ENCODE measurements at regions not wholly inside any gene's neighbourhood (a gene's known extent, or its start where the extent isn't known, plus 50 kb on each side); places are given as distances from the start of the nearest gene placed in this dataset.
A peak's percentile ranks its signal among the peaks of the same experiment; 100 is the strongest.
"Not testable (repeated sequence)": the region's sequence is repeated elsewhere in the genome, so short reads cannot be mapped to it uniquely, and the experiment has no call there.

- Mint-ChIP-seq H3K27me3 (peaks cover 6 to 18% of the 10 kb centered on the region in 2 donors), H3K4me3 (no peak overlapping the region), H3K9me3 (no peaks in the 10 kb centered on the region), H3K27ac (no peak overlapping the region), H3K4me1 (no peaks in the 10 kb centered on the region), H3K36me3 (no peaks in the 10 kb centered on the region)
- Histone ChIP-seq H3K27me3 (ENCODE audit: insufficient read depth, low read length, poor library complexity, severe bottlenecking) (no peaks in the 10 kb centered on the region), H3K36me3 (ENCODE audit: insufficient read depth, low read length) (no peaks in the 10 kb centered on the region), H3K4me3 (ENCODE audit: low read length) (no peak overlapping the region), H3K9me3 (ENCODE audit: low read length) (no peaks in the 10 kb centered on the region), H3K27ac (ENCODE audit: low read depth, low read length) (no peak overlapping the region), H3K4me1 (ENCODE audit: insufficient read depth, low read length) (no peaks in the 10 kb centered on the region)
- CTCF ChIA-PET, result no interaction called here
- POLR2A ChIA-PET, result no interaction called here
- no peak for DNase-seq
These were observed 76.8 kb upstream of the ANKRD1 start for GRCh38 chr10:90997670-90998069.

- Mint-ChIP-seq H3K4me1 (no peaks in the 10 kb centered on the region), H3K27ac (no peak overlapping the region), H3K4me3 (no peak overlapping the region), H3K27me3 (peaks cover 6 to 18% of the 10 kb centered on the region in 2 donors), H3K9me3 (no peaks in the 10 kb centered on the region), H3K36me3 (no peaks in the 10 kb centered on the region)
- ChIA-PET POLR2A (no interaction called here), CTCF (interaction anchor here (1.5 kb wide), 1 partner anchor 90 kb away, joined by 3 read pairs; no protein-coding TSS in a partner anchor)
- no peaks in the 10 kb centered on the region for H3K27me3 ChIP-seq (ENCODE audit: insufficient read depth, low read length, poor library complexity, severe bottlenecking)
- H3K9me3 ChIP-seq (ENCODE audit: low read length), result no peaks in the 10 kb centered on the region
- no peak for DNase-seq
- H3K36me3 ChIP-seq (ENCODE audit: insufficient read depth, low read length), result no peaks in the 10 kb centered on the region
- no peaks in the 10 kb centered on the region for H3K4me1 ChIP-seq (ENCODE audit: insufficient read depth, low read length)
- H3K4me3 ChIP-seq (ENCODE audit: low read length), result no peak overlapping the region
- H3K27ac ChIP-seq (ENCODE audit: low read depth, low read length), result no peak overlapping the region
These were observed 78.0 kb upstream of the ANKRD1 start for GRCh38 chr10:90998733-90999511.

GRCh38 chr10:90999512-91000172 lies 78.8 kb upstream of the ANKRD1 start:
- no peaks in the 10 kb centered on the region for H3K9me3 ChIP-seq (ENCODE audit: low read length)
- no peaks in the 10 kb centered on the region for H3K27me3 ChIP-seq (ENCODE audit: insufficient read depth, low read length, poor library complexity, severe bottlenecking)
- no peak overlapping the region for H3K4me3 ChIP-seq (ENCODE audit: low read length)
- DNase-seq, result no peak
- H3K27ac ChIP-seq (ENCODE audit: low read depth, low read length), result no peak overlapping the region
- H3K4me1 Mint-ChIP-seq, result no peaks in the 10 kb centered on the region
- H3K4me3 Mint-ChIP-seq, result no peak overlapping the region
- H3K27ac Mint-ChIP-seq, result no peak overlapping the region
- no peaks in the 10 kb centered on the region for H3K4me1 ChIP-seq (ENCODE audit: insufficient read depth, low read length)
- H3K9me3 Mint-ChIP-seq, result no peaks in the 10 kb centered on the region
- no peaks in the 10 kb centered on the region for H3K36me3 ChIP-seq (ENCODE audit: insufficient read depth, low read length)
- POLR2A ChIA-PET, result no interaction called here
- CTCF ChIA-PET, result interaction anchor here (1.1 to 1.8 kb wide), 5 partner anchors 10 to 252 kb away, joined by 3 to 7 read pairs (median 4); no protein-coding TSS in a partner anchor
- H3K36me3 Mint-ChIP-seq, result no peaks in the 10 kb centered on the region
- peaks cover 2 to 12% of the 10 kb centered on the region in 2 donors for H3K27me3 Mint-ChIP-seq

GRCh38 chr10:91000470-91000869 lies 79.6 kb upstream of the ANKRD1 start:
- Histone ChIP-seq H3K36me3 (ENCODE audit: insufficient read depth, low read length) (no peaks in the 10 kb centered on the region), H3K4me1 (ENCODE audit: insufficient read depth, low read length) (no peaks in the 10 kb centered on the region), H3K9me3 (ENCODE audit: low read length) (no peaks in the 10 kb centered on the region), H3K27ac (ENCODE audit: low read depth, low read length) (no peak overlapping the region), H3K4me3 (ENCODE audit: low read length) (no peak overlapping the region), H3K27me3 (ENCODE audit: insufficient read depth, low read length, poor library complexity, severe bottlenecking) (no peaks in the 10 kb centered on the region)
- Mint-ChIP-seq H3K4me1 (no peaks in the 10 kb centered on the region), H3K36me3 (no peaks in the 10 kb centered on the region), H3K4me3 (no peak overlapping the region), H3K27ac (peak overlapping the region in 1 of 8 donors; percentile 57), H3K27me3 (peaks cover 4 to 10% of the 10 kb centered on the region in 2 donors), H3K9me3 (no peaks in the 10 kb centered on the region)
- DNase-seq, result no peak
- CTCF ChIA-PET, result interaction anchor here (1.1 to 1.8 kb wide), 5 partner anchors 10 to 251 kb away, joined by 3 to 7 read pairs (median 4); no protein-coding TSS in a partner anchor
- POLR2A ChIA-PET, result no interaction called here

- H3K27ac ChIP-seq (ENCODE audit: low read depth, low read length), result no peak overlapping the region
- no peaks in the 10 kb centered on the region for H3K4me1 ChIP-seq (ENCODE audit: insufficient read depth, low read length)
- no peak overlapping the region for H3K4me3 Mint-ChIP-seq
- H3K4me3 ChIP-seq (ENCODE audit: low read length), result no peak overlapping the region
- H3K27me3 ChIP-seq (ENCODE audit: insufficient read depth, low read length, poor library complexity, severe bottlenecking), result no peaks in the 10 kb centered on the region
- H3K4me1 Mint-ChIP-seq, result no peaks in the 10 kb centered on the region
- no peaks in the 10 kb centered on the region for H3K9me3 Mint-ChIP-seq
- no peaks in the 10 kb centered on the region for H3K36me3 ChIP-seq (ENCODE audit: insufficient read depth, low read length)
- ChIA-PET POLR2A (no interaction called here), CTCF (interaction anchor here (1.1 to 1.8 kb wide), 4 partner anchors 10 to 251 kb away, joined by 3 to 7 read pairs (median 4); no protein-coding TSS in a partner anchor)
- H3K27ac Mint-ChIP-seq, result peak overlapping the region in 1 of 8 donors; percentile 69
- H3K36me3 Mint-ChIP-seq, result no peaks in the 10 kb centered on the region
- peaks cover 4 to 5% of the 10 kb centered on the region in 2 donors for H3K27me3 Mint-ChIP-seq
- H3K9me3 ChIP-seq (ENCODE audit: low read length), result no peaks in the 10 kb centered on the region
- no peak for DNase-seq
These were observed 80.1 kb upstream of the ANKRD1 start for GRCh38 chr10:91000985-91001384.

GRCh38 chr10:91002656-91003055 lies 81.8 kb upstream of the ANKRD1 start:
- Mint-ChIP-seq H3K9me3 (no peaks in the 10 kb centered on the region), H3K36me3 (no peaks in the 10 kb centered on the region), H3K4me3 (no peak overlapping the region), H3K4me1 (peaks cover 13 to 16% (median 16%) of the 10 kb centered on the region in 3 donors), H3K27me3 (peaks cover 2 to 4% of the 10 kb centered on the region in 2 donors), H3K27ac (no peak overlapping the region)
- no peak overlapping the region for H3K4me3 ChIP-seq (ENCODE audit: low read length)
- H3K9me3 ChIP-seq (ENCODE audit: low read length), result no peaks in the 10 kb centered on the region
- no peak overlapping the region for H3K27ac ChIP-seq (ENCODE audit: low read depth, low read length)
- POLR2A ChIA-PET, result no interaction called here
- CTCF ChIA-PET, result interaction anchor here (6.3 kb wide), 1 partner anchor 248 kb away, joined by 108 read pairs; no protein-coding TSS in a partner anchor
- H3K27me3 ChIP-seq (ENCODE audit: insufficient read depth, low read length, poor library complexity, severe bottlenecking), result no peaks in the 10 kb centered on the region
- no peaks in the 10 kb centered on the region for H3K36me3 ChIP-seq (ENCODE audit: insufficient read depth, low read length)
- H3K4me1 ChIP-seq (ENCODE audit: insufficient read depth, low read length), result peaks cover 14% of the 10 kb centered on the region
- no peak for DNase-seq

- H3K4me3 Mint-ChIP-seq; H3K27me3 ChIP-seq (ENCODE audit: insufficient read depth, low read length, poor library complexity, severe bottlenecking); H3K27me3 Mint-ChIP-seq; H3K27ac Mint-ChIP-seq; H3K9me3 ChIP-seq (ENCODE audit: low read length); POLR2A ChIA-PET; H3K36me3 ChIP-seq (ENCODE audit: insufficient read depth, low read length); H3K9me3 Mint-ChIP-seq; DNase-seq; H3K36me3 Mint-ChIP-seq; H3K4me3 ChIP-seq (ENCODE audit: low read length); H3K27ac ChIP-seq (ENCODE audit: low read depth, low read length): not testable (repeated sequence)
- CTCF ChIA-PET, result interaction anchor here (6.3 kb wide), 1 partner anchor 247 kb away, joined by 108 read pairs; no protein-coding TSS in a partner anchor
- H3K4me1 ChIP-seq (ENCODE audit: insufficient read depth, low read length), result peaks cover 17% of the 10 kb centered on the region
- H3K4me1 Mint-ChIP-seq, result peaks cover 16 to 23% (median 22%) of the 10 kb centered on the region in 3 donors
These were observed 82.5 kb upstream of the ANKRD1 start for GRCh38 chr10:91003379-91003778.

GRCh38 chr10:91005276-91005675 lies 84.4 kb upstream of the ANKRD1 start:
- not testable (repeated sequence) for H3K4me3 Mint-ChIP-seq; H3K36me3 ChIP-seq (ENCODE audit: insufficient read depth, low read length); H3K36me3 Mint-ChIP-seq; H3K27me3 ChIP-seq (ENCODE audit: insufficient read depth, low read length, poor library complexity, severe bottlenecking); H3K27me3 Mint-ChIP-seq; H3K9me3 ChIP-seq (ENCODE audit: low read length); H3K27ac ChIP-seq (ENCODE audit: low read depth, low read length); DNase-seq; H3K4me3 ChIP-seq (ENCODE audit: low read length); H3K9me3 Mint-ChIP-seq
- POLR2A ChIA-PET, result interaction anchor here (0.8 kb wide), 1 partner anchor 158 kb away, joined by 3 read pairs; no protein-coding TSS in a partner anchor
- Mint-ChIP-seq H3K27ac (peak overlapping the region in 1 of 8 donors; percentile 27), H3K4me1 (peaks cover 18 to 27% (median 24%) of the 10 kb centered on the region in 3 donors)
- H3K4me1 ChIP-seq (ENCODE audit: insufficient read depth, low read length), result peaks cover 17% of the 10 kb centered on the region
- CTCF ChIA-PET, result interaction anchor here (0.5 to 6.3 kb wide), 15 partner anchors 14 to 628 kb away, joined by 3 to 108 read pairs (median 3); partner anchors contain the start of gene PCGF5

Data from CD8-positive, alpha-beta memory T cell (primary cell).